PC-9 (cell line): ENCODE measurements at regions not wholly inside any gene's neighbourhood (a gene's known extent, or its start where the extent isn't known, plus 50 kb on each side); places are given as distances from the start of the nearest gene placed in this dataset.

Experiments used
- CTCF ChIP-seq: fragments of 200-600 bp; sonication (generic); conservative IDR thresholded peaks from 2 replicates; pipeline ENCODE4 v1.6.1; 2017; ENCODE audit warnings: mixed run types, antibody characterized with exemption, mild to moderate bottlenecking, moderate library complexity
- EZH2 ChIP-seq: fragments of 200-600 bp; sonication (generic); IDR thresholded peaks from 2 replicates; pipeline ENCODE4 v1.8.0; 2017; ENCODE audit warnings: antibody characterized with exemption, low read depth

DNA sequence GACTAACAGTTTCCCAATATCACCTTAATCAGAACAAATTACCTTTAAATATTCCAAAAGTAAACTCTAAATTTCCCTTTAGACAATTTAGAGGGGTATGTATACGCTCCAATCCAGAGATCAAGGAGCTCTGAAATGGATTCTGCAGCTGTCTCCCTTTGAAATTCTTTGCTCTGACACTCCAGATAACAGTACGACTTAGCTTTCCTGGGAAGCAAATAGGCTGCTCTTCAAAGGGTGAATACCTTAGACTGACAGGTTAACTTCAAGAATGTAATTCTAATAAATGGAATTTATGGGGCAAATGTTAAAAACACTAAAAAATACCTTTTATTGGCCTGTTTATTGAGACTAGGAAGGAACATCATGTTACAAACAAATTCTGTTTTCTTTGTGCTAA lies 357.2 kb downstream of the USP25 start:
- TF ChIP-seq EZH2: no peak
- TF ChIP-seq CTCF: no peak
